CD14-positive monocyte (primary cell): ENCODE measurements at regions not wholly inside any gene's neighbourhood (a gene's known extent, or its start where the extent isn't known, plus 50 kb on each side); places are given as distances from the start of the nearest gene placed in this dataset.

Experiments
- DNase-seq, 3 donors: peaks; one replicate each; pipeline ENCODE4 v3.0.0-alpha.2; 2011 to 2022
- H2AFZ ChIP-seq: 2 replicates; pipeline ENCODE4 v1.6.0; 2012; ENCODE audit warnings: mild to moderate bottlenecking, low read depth, low read length, inconsistent platforms; ENCODE audit not compliant: insufficient read depth, poor library complexity, severe bottlenecking
- H3K27ac ChIP-seq, 2 donors: 1 replicate in 1 of 2; 2 replicates in 1 of 2; pipeline ENCODE4 v1.5.1; 2012 to 2013; ENCODE audit warnings: low read length in 2 of 2, control low read depth in 1 of 2, inconsistent platforms in 1 of 2, low read depth in 1 of 2, mild to moderate bottlenecking in 1 of 2
- H3K27me3 ChIP-seq, 2 donors: one replicate each; pipeline versions ENCODE4 v1.6.0 to v1.6.1; 2011 to 2013; ENCODE audit warnings: low read length in 2 of 2; ENCODE audit not compliant: control insufficient read depth in 2 of 2, insufficient read depth in 2 of 2
- H3K36me3 ChIP-seq, 2 donors: replicated peaks in 1 of 2; 1 replicate in 1 of 2; 2 replicates in 1 of 2; pipeline versions ENCODE4 v1.5.1 to v1.6.1; 2012 to 2013; ENCODE audit warnings: low read length in 2 of 2, control low read depth in 1 of 2, inconsistent platforms in 1 of 2, mild to moderate bottlenecking in 1 of 2; ENCODE audit not compliant: insufficient read depth in 2 of 2, control insufficient read depth in 1 of 2
- H3K4me1 ChIP-seq, 2 donors: 1 replicate in 1 of 2; 2 replicates in 1 of 2; pipeline versions ENCODE4 v1.5.1 to v1.6.1; 2012 to 2013; ENCODE audit warnings: low read length in 2 of 2, control low read depth in 1 of 2, inconsistent platforms in 1 of 2, mild to moderate bottlenecking in 1 of 2, moderate library complexity in 1 of 2; ENCODE audit not compliant: insufficient read depth in 2 of 2, control insufficient read depth in 1 of 2
- H3K4me2 ChIP-seq: replicated peaks from 2 replicates; pipeline ENCODE3; 2012; ENCODE audit warnings: low read length, moderate library complexity, mild to moderate bottlenecking; ENCODE audit not compliant: poor library complexity, severe bottlenecking; ENCODE audit errors: extremely low read depth
- H3K4me3 ChIP-seq, 3 experiments: fragments of 200-600 bp in 1 of 3; sonication (generic) in 1 of 3; replicated peaks in 1 of 3; 1 replicate in 2 of 3; 2 replicates in 1 of 3; pipeline ENCODE4 v1.5.1; 2011 to 2013; ENCODE audit warnings: low read length in 3 of 3, mild to moderate bottlenecking in 3 of 3, control low read depth in 2 of 3, low read depth in 2 of 3, inconsistent platforms in 1 of 3, moderate library complexity in 1 of 3
- H3K79me2 ChIP-seq: 2 replicates; pipeline ENCODE4 v1.6.0; 2012; ENCODE audit warnings: mild to moderate bottlenecking, control low read depth, inconsistent platforms, low read length, moderate library complexity; ENCODE audit not compliant: insufficient read depth
- H3K9ac ChIP-seq: 2 replicates; pipeline ENCODE4 v1.6.0; 2017; ENCODE audit warnings: low read length, mild to moderate bottlenecking; ENCODE audit not compliant: insufficient read depth, poor library complexity, severe bottlenecking
- H3K9me3 ChIP-seq, 2 donors: replicated peaks in 1 of 2; 1 replicate in 1 of 2; 2 replicates in 1 of 2; pipeline versions ENCODE4 v1.5.1 to v1.6.1; 2012 to 2013; ENCODE audit warnings: low read length in 2 of 2, control low read depth in 1 of 2; ENCODE audit not compliant: control insufficient read depth in 1 of 2, insufficient read depth in 1 of 2
- H4K20me1 ChIP-seq: 2 replicates; pipeline ENCODE4 v1.6.0; 2012; ENCODE audit warnings: mild to moderate bottlenecking, low read length, control low read depth, moderate library complexity; ENCODE audit not compliant: insufficient read depth
- H3K27ac Mint-ChIP-seq, 7 donors: one replicate each; pipeline ENCODE4 v1.8.0; 2020; ENCODE audit warnings: mild to moderate bottlenecking in 7 of 7, mixed read lengths in 7 of 7, moderate library complexity in 6 of 7, inconsistent platforms in 2 of 7
- H3K27me3 Mint-ChIP-seq, 3 donors: one replicate each; pipeline ENCODE4 v1.8.0; 2021 to 2022; ENCODE audit warnings: low read depth in 3 of 3, mild to moderate bottlenecking in 3 of 3, mixed read lengths in 3 of 3, moderate library complexity in 3 of 3, inconsistent platforms in 1 of 3
- H3K36me3 Mint-ChIP-seq, 2 donors: one replicate each; pipeline ENCODE4 v1.8.0; 2020; ENCODE audit warnings: mixed read lengths in 2 of 2, inconsistent platforms in 1 of 2, mild to moderate bottlenecking in 1 of 2
- H3K4me1 Mint-ChIP-seq: one replicate; pipeline ENCODE4 v1.8.0; 2020; ENCODE audit warnings: mild to moderate bottlenecking, mixed read lengths
- H3K4me3 Mint-ChIP-seq, 2 donors: one replicate each; pipeline ENCODE4 v1.8.0; 2020; ENCODE audit warnings: mild to moderate bottlenecking in 2 of 2, mixed read lengths in 2 of 2, moderate library complexity in 1 of 2
- H3K9me3 Mint-ChIP-seq, 7 donors: one replicate each; pipeline ENCODE4 v1.8.0; 2020 to 2022; ENCODE audit warnings: mixed read lengths in 7 of 7, mild to moderate bottlenecking in 6 of 7, moderate library complexity in 6 of 7, inconsistent platforms in 2 of 7
- CTCF ChIP-seq: fragments of 200-600 bp; IDR thresholded peaks from one replicate; pipeline ENCODE4 v1.8.0; 2022; ENCODE audit warnings: antibody characterized with exemption, mild to moderate bottlenecking
- WGBS: methylation state at CpG from one replicate; pipeline ENCODE4 v1.1.5; 2013; ENCODE audit warnings: missing lambda C conversion rate; ENCODE audit not compliant: insufficient coverage; 5-methylcytosine and 5-hydroxymethylcytosine counted together
- intact Hi-C, 2 donors: fragments of 100-400 bp; cut with micrococcal nuclease; formaldehyde crosslinking; loops; one replicate each; pipeline versions ENCODE4 v1.15.0 to v1.15.1; 2023

- Histone ChIP-seq H3K9me3 (peaks cover 0 to 4% of the 10 kb centered on the region in 2 donors), H3K4me2 (no peak overlapping the region), H4K20me1 (no peaks in the 10 kb centered on the region), H3K9ac (no peak overlapping the region), H3K79me2 (no peaks in the 10 kb centered on the region), H3K27ac (no peak overlapping the region), H2AFZ (no peak overlapping the region), H3K4me1 (no peaks in the 10 kb centered on the region), H3K27me3 (peaks cover 2% of the 10 kb centered on the region in 2 donors), H3K4me3 (no peak overlapping the region), H3K36me3 (no peaks in the 10 kb centered on the region)
- Mint-ChIP-seq H3K9me3 (peaks cover 0 to 13% (median 2%) of the 10 kb centered on the region in 7 donors), H3K4me3 (no peak overlapping the region), H3K27ac (no peak overlapping the region), H3K27me3 (peaks cover 3 to 8% (median 5%) of the 10 kb centered on the region in 3 donors), H3K36me3 (no peaks in the 10 kb centered on the region), H3K4me1 (no peaks in the 10 kb centered on the region)
- 80% methylated on average over 1 of the region's 3 CpGs for WGBS
- no peak for TF ChIP-seq CTCF
- no peak for DNase-seq
- intact Hi-C loops, result no loop called here
These were observed 461.9 kb downstream of the QKI start for GRCh38 chr6:163876391-163876790.

- Histone ChIP-seq H3K36me3 (no peaks in the 10 kb centered on the region), H3K4me2 (no peak overlapping the region), H3K27me3 (peaks cover 0 to 2% of the 10 kb centered on the region in 2 donors), H4K20me1 (no peaks in the 10 kb centered on the region), H3K4me1 (no peaks in the 10 kb centered on the region), H3K9ac (no peak overlapping the region), H3K4me3 (no peak overlapping the region), H3K79me2 (no peaks in the 10 kb centered on the region), H3K9me3 (peaks cover 0 to 4% of the 10 kb centered on the region in 2 donors), H2AFZ (no peak overlapping the region), H3K27ac (no peak overlapping the region)
- no peak for DNase-seq
- no peak for TF ChIP-seq CTCF
- intact Hi-C loops, result no loop called here
- no peaks in the 10 kb centered on the region for H3K4me1 Mint-ChIP-seq
- H3K4me3 Mint-ChIP-seq, result no peak overlapping the region
- peaks cover 3 to 11% (median 7%) of the 10 kb centered on the region in 3 donors for H3K27me3 Mint-ChIP-seq
- no peaks in the 10 kb centered on the region for H3K36me3 Mint-ChIP-seq
- peaks cover 0 to 12% (median 4%) of the 10 kb centered on the region in 7 donors for H3K9me3 Mint-ChIP-seq
- H3K27ac Mint-ChIP-seq, result no peak overlapping the region
- WGBS, result 77% methylated on average over 3 of the region's 3 CpGs
These were observed 460.3 kb downstream of the QKI start for GRCh38 chr6:163874784-163875183.
